ENCODE measurements at regions not wholly inside any gene's neighbourhood (a gene's known extent, or its start where the extent isn't known, plus 50 kb on each side); places are given as distances from the start of the nearest gene placed in this dataset.

DNA sequence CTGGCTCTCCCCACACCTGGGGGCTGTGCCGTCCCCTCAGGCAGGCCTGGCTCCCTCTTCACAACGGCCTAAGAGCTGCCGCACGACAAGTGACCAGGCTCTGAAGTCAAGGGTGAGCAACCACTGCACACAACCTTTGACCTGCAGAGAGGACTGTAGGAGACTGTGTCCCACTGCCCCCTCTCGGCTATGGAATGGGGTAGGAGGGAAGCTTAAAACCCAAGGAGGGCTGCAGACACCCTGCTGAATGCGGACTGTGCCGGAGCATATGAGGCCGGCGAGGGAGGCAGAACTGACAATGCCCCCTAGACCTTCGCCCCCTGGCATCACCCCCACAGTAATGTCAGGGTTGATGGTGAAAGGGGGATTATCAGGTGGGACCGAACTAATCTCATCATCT, 311.9 kb downstream of the CTTN start:
- H3K27ac ChIP-seq: no peak overlapping the region
- no peak for TF ChIP-seq POLR2A (IDR thresholded peaks at IDR 0.05)
- TF ChIP-seq, protein P1, sequence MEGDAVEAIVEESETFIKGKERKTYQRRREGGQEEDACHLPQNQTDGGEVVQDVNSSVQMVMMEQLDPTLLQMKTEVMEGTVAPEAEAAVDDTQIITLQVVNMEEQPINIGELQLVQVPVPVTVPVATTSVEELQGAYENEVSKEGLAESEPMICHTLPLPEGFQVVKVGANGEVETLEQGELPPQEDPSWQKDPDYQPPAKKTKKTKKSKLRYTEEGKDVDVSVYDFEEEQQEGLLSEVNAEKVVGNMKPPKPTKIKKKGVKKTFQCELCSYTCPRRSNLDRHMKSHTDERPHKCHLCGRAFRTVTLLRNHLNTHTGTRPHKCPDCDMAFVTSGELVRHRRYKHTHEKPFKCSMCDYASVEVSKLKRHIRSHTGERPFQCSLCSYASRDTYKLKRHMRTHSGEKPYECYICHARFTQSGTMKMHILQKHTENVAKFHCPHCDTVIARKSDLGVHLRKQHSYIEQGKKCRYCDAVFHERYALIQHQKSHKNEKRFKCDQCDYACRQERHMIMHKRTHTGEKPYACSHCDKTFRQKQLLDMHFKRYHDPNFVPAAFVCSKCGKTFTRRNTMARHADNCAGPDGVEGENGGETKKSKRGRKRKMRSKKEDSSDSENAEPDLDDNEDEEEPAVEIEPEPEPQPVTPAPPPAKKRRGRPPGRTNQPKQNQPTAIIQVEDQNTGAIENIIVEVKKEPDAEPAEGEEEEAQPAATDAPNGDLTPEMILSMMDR (IDR thresholded peaks at IDR 0.05): no peak
- no peaks in the 10 kb centered on the region for H3K36me3 ChIP-seq
- H3K9me3 ChIP-seq: no peaks in the 10 kb centered on the region
- DNase-seq: peak in 1 of 3 donors; percentile 28
- no peaks in the 10 kb centered on the region for H3K4me1 ChIP-seq
- H3K4me3 ChIP-seq: no peak overlapping the region
- no peaks in the 10 kb centered on the region for H3K27me3 ChIP-seq

DNA sequence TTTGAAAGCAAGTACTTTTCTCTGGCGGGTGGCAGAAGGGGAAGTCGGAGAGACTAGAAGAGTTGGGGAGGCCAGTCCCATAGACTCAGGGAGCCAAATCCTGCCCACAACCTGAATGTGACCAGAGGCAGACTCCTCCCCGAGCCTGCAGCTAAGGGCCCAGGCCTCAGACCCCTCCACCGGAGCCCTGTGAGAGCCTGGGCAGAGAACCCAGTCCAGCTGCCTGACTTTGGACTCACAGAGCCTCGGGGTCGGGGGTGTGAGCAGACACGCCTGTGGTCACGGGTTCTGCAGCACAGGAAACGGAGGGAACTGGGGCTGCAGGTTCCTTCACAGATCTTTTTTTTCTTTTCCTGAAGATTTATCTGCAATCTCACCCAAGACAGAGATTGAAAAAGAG, 312.3 kb downstream of the CTTN start:
- Histone ChIP-seq H3K4me1 (no peaks in the 10 kb centered on the region), H3K27ac (no peak overlapping the region), H3K36me3 (no peaks in the 10 kb centered on the region), H3K27me3 (no peaks in the 10 kb centered on the region), H3K9me3 (no peaks in the 10 kb centered on the region), H3K4me3 (no peak overlapping the region)
- TF ChIP-seq POLR2A (IDR thresholded peaks at IDR 0.05): no peak
- TF ChIP-seq, protein P1 (IDR thresholded peaks at IDR 0.05): no peak
- peak in 1 of 3 donors; percentile 33 for DNase-seq

- H3K27me3 ChIP-seq: no peaks in the 10 kb centered on the region
- H3K36me3 ChIP-seq: no peaks in the 10 kb centered on the region
- H3K27ac ChIP-seq: no peak overlapping the region
- peak in 1 of 3 donors; percentile 26 for DNase-seq
- H3K9me3 ChIP-seq: no peaks in the 10 kb centered on the region
- TF ChIP-seq, protein P1 (IDR thresholded peaks at IDR 0.05): no peak
- TF ChIP-seq POLR2A (IDR thresholded peaks at IDR 0.05): no peak
- no peak overlapping the region for H3K4me3 ChIP-seq
- H3K4me1 ChIP-seq: no peaks in the 10 kb centered on the region
These were observed 313.0 kb downstream of the CTTN start for GRCh38 chr11:70711095-70711910.

GRCh38 chr11:70711911-70712185, 313.5 kb downstream of the CTTN start:
- H3K4me3 ChIP-seq: no peak overlapping the region
- H3K36me3 ChIP-seq: no peaks in the 10 kb centered on the region
- DNase-seq: peak in 1 of 3 donors; percentile 32
- H3K27me3 ChIP-seq: no peaks in the 10 kb centered on the region
- H3K9me3 ChIP-seq: no peaks in the 10 kb centered on the region
- no peaks in the 10 kb centered on the region for H3K4me1 ChIP-seq
- no peak for TF ChIP-seq POLR2A (IDR thresholded peaks at IDR 0.05)
- TF ChIP-seq, protein P1 (IDR thresholded peaks at IDR 0.05): no peak
- no peak overlapping the region for H3K27ac ChIP-seq

- Histone ChIP-seq H3K27me3 (no peaks in the 10 kb centered on the region), H3K9me3 (no peaks in the 10 kb centered on the region), H3K27ac (no peak overlapping the region), H3K4me3 (no peak overlapping the region), H3K4me1 (no peaks in the 10 kb centered on the region), H3K36me3 (no peaks in the 10 kb centered on the region)
- no peak for TF ChIP-seq POLR2A (IDR thresholded peaks at IDR 0.05)
- TF ChIP-seq, protein P1 (IDR thresholded peaks at IDR 0.05): no peak
- DNase-seq: peak in 2 of 3 donors; percentile 48 to 50
These were observed 314.1 kb downstream of the CTTN start for GRCh38 chr11:70712471-70712870.
